Erythroblast (primary cell): ENCODE measurements at regions not wholly inside any gene's neighbourhood (a gene's known extent, or its start where the extent isn't known, plus 50 kb on each side); places are given as distances from the start of the nearest gene placed in this dataset.

Source experiments
- GATA1 ChIP-seq: IDR thresholded peaks from 2 replicates; pipeline ENCODE4 v1.6.1; 2011; ENCODE audit warnings: low read depth, mild to moderate bottlenecking, control low read depth, low read length, moderate library complexity
- POLR2A ChIP-seq: IDR thresholded peaks from 2 replicates; pipeline ENCODE4 v1.6.1; 2011; ENCODE audit warnings: mild to moderate bottlenecking, low read length

DNA sequence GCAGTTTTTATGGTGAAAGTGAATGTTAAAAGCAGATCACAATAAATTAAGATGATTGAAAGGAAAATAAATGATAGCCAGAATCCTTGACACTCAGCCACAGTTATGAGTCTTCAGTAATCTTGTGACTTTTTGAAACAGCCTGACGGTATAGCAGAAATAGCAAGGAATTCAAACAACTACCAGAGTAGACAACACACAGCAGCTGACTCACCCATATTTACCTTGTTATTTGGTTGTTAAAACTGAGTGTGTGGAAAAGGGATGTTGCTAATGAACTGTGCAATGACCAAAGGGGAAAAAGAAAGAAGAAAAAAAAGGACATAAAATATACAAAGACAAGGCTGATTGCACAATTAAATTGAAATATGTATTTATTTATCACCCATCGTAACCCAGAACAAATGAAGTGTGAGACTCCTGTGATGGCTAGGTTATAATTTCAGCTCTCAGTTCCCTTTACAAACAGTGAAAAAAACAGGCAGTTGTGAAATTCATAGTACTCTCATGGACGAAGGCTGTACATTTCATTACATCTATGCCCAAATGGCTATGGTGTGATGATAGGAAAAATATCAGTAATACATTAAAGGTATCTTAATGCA is 1023.0 kb upstream of the SORCS1 start:
- TF ChIP-seq POLR2A: no peak
- TF ChIP-seq GATA1: no peak
